ENCODE measurements at regions not wholly inside any gene's neighbourhood (a gene's known extent, or its start where the extent isn't known, plus 50 kb on each side); places are given as distances from the start of the nearest gene placed in this dataset.

GRCh38 chr6:114747995-114748625 is 405.3 kb upstream of the HS3ST5 start:
- no peak for TF ChIP-seq POLR2A (IDR thresholded peaks at IDR 0.05; ENCODE audit: low read length)
- no peak for TF ChIP-seq GATA1 (IDR thresholded peaks at IDR 0.05; ENCODE audit: low read depth, low read length)
